ENCODE measurements at regions not wholly inside any gene's neighbourhood (a gene's known extent, or its start where the extent isn't known, plus 50 kb on each side); places are given as distances from the start of the nearest gene placed in this dataset.

- TF ChIP-seq, protein P1, sequence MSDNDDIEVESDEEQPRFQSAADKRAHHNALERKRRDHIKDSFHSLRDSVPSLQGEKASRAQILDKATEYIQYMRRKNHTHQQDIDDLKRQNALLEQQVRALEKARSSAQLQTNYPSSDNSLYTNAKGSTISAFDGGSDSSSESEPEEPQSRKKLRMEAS (IDR thresholded peaks at IDR 0.05), result no peak
- TF ChIP-seq YY1 (IDR thresholded peaks at IDR 0.05; ENCODE audit: low read depth) (no peak), CEBPB (IDR thresholded peaks at IDR 0.05) (no peak), TAF1 (IDR thresholded peaks at IDR 0.05; ENCODE audit: low read depth) (no peak)
Measured at GRCh38 chr7:130875901-130876300, 141.9 kb upstream of the KLF14 start.

Measured in Ishikawa (cell line).